ENCODE measurements at regions not wholly inside any gene's neighbourhood (a gene's known extent, or its start where the extent isn't known, plus 50 kb on each side); places are given as distances from the start of the nearest gene placed in this dataset.

DNA sequence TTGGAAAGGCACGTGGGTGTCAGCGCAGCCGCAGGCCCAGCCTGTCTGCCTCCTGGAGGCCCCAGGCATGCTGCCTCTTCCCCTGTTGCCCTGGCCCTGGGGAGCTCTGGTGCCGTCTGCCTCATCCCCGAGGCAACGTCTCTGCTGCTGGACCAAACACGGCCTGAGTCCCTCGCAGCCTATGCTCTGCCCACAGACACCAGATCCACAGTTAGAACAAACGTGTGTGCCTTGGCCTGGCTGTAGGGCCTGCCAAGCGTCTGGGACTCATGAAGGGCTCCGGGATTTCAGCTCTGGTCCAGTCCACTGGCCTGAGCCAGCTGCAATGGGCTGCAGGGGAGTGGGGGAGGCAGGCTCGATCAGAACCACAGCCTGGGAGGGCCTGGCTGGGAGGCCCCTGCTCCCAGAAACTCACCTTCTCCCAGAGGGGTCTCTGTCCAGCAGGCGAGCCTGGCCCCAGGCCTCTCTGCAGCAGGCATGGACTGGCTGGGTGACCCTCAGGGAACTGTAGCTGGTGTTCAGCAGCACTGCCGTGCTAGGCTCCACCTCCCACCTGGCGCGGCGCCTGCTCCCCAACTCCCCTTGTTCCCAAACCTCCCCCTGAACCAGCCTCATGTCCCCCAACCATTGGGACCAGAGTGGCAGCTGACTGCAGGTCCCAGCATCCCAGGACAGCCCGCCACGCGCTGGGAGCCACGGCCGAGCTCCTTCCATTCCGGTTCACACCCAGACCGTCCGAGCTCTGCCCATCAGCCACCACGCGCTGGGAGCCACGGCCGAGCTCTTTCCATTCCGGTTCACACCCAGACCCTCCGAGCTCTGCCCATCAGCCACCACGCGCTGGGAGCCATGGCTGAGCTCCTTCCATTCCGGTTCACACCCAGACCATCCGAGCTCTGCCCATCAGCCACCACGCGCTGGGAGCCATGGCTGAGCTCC lies 197.0 kb downstream of the DLL1 start:
- no peak for DNase-seq

DNA sequence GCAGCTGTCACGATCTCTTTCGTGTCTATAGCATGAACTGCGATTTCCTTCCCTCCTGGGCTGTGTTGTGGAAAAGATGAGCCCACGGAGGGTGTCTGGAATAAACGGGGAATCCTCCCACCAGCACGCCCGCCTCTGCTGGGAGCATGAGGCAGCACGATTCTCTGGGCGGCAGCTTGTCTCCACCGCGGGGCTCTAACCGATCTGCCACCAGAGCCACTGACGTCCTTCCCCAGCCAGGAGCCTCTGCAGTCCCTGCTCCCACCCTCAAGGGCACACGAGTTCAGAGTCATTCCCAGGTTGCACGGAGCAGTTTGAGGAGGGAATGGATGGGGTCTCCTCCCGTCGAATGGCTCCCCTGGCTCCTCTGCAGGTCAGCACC lies 197.6 kb downstream of the DLL1 start:
- no peak for DNase-seq

DNA sequence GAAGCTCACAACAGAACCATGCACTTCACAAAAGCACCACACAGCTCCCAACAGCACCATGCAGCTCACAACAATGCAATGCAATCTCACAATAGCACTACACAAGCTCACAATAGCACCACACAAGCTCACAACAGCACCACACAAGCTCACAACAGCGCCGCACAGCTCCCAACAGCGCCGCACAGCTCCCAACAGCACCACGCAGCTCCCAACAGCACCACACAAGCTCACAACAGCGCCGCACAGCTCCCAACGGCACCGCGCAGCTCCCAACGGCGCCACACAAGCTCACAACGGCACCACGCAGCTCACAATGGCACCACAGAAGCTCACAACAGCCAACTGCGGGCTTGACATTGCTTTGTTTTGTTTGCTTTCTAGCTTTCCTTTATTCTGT lies 198.1 kb downstream of the DLL1 start:
- no peak for DNase-seq

DNA sequence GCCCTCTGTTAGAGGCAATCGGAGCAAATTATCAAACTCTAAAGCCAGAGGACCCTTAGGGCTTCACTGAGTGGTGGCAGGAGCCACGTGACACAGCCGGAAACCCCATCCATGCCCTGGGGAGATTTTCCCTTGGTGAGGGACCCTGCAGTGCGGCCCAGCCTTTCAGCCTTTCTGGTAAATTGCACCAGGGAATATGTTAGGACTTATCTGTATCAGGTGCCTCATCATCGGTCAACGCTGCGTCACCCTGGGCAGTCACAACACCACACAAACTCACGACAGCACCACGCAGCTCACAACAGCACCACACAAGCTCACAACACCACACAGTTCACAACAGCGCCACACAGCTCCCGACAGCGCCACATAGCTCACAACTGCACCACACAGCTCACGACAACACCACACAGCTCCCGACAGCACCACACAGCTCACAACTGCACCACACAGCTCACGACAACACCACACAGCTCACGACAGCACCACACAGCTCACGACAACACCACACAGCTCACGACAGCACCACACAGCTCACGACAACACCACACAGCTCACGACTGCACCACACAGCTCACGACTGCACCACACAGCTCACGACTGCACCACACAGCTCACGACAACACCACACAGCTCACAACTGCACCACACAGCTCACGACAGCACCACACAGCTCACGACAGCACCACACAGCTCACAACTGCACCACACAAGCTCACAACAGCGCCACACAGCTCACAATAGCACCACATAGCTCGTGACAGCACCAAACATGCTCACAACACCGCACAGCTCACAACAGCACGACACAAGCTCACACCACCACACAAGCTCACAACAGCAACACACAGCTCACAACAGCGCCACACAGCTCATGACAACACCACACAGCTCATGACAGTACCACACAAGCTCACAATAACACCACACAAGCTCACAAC lies 199.0 kb downstream of the DLL1 start:
- DNase-seq = no peak

DNA sequence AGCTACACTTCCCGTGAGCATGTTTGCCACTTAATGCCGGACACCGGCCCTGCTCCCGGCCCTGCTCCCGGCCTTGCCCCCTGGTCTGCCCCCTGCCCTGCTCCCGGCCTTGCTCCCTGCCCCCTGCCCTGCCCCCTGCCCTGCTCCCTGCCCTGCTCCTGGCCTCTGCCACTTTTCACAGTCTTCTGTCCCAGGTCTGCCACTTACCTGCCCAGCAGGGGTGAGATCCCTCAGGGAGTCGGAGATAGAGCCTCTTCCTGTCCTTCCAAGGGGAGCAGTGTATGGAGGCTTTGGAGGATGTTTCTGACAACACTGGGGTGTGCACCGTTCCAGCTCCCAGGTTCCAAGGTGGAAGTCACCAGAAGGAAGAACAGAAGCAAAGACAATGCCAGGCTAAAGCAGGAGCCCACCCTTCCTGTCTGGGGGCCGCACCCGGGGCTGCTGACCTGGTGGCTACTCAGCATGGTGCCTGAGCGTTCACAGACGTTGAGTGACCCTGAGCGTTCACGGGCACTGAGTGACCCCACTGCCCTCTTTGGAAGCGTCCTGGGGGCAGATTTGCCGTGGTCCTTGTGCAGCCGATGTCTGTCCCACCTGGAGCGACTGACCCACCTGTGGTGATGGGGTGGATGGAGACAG lies 199.8 kb downstream of the DLL1 start:
- DNase-seq = no peak

DNA sequence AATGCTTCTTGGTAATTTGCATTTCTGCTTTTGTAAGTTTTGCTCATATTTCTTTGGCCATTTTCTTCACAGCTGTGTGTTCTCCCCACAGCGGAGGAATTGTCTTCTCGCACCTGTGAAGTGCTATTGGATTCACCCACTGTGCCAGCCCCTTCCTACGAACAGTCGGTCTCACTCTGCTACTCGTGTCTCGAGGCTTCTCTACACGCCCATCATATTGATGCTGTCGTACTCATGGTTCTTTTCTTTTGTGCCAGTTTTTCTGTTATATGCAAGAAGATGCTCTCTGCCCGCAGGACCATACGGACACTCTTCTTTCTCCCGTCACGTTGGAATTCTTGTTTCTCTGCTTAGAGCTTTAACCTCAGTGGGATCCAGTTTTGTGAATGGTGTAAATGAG lies 200.3 kb downstream of the DLL1 start:
- no peak for DNase-seq

DNA sequence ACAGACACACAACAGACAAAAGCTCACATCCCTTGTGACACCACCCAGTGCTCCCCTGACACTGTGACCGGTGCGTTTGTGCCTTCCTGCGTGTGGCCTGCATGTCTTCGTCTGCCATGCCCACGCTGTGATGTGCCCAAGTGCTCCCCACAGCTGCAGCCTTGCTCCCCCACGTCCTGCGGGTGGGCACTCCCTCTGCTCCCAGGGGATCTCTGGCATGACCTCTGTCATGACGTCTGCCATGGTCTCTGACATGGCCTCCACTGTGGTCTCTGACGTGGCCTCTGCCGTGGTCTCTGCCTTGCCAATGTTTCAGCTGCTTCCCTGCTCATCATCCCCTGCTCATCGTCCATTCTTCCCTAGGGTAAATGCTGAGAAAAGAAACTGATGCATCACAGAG lies 200.9 kb downstream of the DLL1 start:
- no peak for DNase-seq

DNA sequence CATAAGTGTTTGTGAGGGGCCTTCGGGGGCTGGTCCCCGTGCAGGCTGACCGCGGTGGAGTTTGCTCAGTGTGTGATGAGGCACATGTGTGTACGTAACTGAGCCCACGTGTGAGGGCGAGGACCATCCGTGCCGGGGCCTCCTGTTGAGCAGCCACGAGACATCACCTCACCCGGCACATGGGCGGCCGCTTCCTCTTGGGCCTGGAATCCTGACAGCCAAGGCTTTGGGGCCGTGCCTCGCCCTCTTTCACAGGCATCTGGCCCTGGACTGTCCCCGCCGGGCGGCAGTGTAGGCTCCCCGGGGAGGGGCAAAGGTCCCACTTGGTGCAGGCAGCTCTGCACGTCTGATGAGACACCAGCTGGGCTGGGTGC lies 202.3 kb downstream of the DLL1 start:
- DNase-seq = peak in 1 of 6 experiments; percentile 34

DNA sequence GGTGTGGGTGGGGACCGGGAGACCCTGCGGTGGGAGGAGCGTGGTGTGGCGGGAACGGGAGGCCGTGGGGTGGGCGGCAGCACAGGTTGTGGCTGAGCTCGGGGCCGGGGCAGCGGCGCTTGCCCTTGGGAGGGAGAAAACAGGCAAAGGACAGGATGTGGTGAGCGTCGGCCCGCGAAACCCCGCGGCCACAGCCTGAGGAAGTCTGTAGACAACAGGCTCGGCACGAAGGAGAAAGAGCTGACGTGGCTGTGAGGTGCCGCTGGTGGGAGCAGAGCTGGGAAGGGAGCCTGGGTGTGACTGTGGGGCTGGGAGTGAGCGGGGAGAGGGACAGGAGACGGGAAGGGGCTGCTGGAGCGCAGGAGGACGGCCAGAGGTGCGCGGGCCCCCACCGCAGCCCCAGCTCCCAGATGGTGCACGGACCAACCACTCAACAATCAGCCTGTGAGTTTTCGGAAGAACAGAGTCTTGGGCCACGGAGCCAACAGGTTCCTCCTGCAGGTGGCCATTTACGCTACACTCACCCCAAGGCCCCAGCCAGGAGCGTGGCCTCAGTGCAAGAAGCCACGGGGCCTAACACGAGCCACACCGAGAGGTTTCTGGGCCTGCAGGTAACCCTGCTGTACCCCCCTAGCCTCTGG lies 202.8 kb downstream of the DLL1 start:
- peak in 5 of 6 experiments; percentile 25 to 56 (median 34) for DNase-seq

DNA sequence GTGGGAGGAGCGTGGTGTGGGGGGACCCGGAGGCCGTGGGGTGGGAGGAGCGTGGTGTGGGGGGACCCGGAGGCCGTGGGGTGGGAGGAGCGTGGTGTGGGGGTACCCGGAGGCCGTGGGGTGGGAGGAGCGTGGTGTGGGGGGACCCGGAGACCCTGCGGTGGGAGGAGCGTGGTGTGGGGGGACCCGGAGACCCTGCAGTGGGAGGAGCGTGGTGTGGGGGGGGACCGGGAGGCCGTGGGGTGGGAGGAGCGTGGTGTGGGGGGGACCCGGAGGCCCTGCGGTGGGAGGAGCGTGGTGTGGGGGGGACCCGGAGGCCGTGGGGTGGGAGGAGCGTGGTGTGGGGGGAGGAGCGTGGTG lies 203.5 kb downstream of the DLL1 start:
- peak in 5 of 6 experiments; percentile 6 to 60 (median 46) for DNase-seq

DNA sequence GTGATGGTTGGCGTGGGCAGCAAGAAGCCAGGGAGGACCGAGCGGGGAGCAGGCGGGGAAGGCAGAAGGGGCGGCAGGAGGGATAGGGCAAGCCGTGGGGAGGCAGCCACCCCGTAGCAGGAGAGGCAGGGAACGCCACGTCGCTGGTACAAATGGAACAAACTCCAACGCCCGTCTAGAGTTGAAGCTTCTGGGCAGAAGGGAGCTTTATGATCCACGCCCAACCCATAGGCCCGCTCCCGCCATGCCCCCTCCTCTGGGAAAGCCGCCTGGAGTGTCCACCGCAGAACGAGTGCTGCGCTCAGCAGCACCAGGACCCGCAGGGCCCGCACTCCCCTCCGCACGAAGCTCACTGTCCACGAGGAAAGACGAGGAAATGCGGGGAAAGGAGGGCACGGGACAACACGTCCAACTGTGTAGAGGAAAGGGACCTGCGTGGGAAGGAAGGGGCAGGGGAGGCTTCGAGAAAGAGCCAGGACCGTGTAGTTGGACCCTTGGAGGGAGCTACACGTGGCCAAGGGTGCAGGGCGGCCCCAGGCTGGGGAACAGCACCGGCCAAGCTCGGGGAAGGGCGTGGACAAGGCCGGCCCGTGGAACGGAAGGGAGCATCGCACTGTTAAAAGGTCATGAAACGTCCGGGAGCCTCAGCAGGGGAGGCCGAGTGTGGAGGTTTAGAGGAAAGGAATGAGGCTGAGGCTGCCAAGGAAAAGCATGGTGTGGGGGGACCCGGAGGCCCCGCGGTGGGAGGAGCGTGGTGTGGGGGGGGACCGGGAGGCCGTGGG lies 204.0 kb downstream of the DLL1 start:
- peak in 1 of 6 experiments; percentile 11 for DNase-seq

DNA sequence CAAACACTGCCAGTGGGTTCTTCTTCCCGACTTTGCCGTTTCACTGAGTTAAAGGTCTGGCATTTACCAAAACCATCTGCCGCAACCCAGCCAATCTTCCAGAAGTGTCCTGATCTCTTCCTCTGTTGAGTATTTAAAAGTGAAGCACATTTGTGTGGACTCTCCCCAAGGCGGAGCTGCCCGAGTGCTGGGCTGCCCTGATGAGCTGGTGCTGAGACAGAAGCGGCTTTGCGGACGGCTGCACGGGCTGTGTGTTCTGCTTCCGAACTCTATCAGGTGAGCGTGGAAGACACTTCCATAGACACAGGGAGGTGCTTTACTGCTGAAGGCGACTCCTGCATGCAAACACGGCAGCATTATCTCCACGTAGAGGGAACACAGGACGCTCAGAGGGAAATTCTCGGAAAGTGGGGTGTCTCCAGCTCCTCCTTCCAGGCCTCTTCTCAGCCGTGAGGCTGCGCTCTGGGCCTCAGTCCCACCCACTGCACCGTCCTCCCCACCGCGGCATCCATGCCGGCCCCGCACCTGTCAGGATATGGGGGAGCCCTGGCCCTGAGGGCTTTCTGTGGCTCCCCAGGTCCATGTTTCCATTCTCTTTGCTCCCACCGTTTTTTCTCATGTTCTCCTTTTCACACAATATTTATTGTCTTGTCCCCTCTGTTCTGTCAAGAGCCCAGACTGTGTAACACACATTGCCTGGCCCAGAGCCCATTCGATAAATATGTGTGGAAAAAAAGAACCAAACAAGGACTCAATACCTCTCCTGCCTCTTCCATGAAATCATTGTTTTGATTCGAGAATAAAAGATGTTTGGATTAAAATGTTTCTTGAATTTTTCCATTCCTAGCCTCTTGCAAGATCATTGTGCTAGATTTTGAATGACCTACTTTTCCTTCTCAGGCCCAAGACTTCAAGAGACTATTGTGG lies 205.1 kb downstream of the DLL1 start:
- no peak for DNase-seq

DNA sequence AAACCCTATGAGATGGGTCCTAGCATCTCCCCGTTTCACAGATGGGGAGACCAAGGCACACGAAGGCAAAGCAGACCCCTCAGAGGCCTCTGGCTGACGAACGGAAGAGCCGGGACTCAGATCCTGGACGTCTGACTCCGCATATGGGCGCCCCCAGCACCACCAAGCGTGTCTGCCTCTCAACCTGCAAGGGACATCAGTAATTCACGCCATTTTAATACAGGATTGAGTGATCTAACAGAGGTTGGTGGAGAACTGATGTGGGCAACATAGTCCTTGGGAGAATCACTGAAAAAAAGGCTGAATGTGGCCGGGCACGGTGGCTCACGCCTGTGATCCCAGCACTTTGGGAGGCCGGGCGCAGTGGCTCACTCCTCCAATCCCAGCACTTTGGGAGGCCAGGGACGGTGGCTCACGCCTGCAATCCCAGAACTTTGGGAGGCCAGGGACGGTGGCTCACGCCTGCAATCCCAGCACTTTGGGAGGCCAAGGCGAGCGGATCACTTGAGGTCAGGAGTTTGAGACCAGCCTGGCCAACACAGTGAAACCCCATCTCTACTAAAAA lies 206.6 kb downstream of the DLL1 start:
- no peak for DNase-seq

DNA sequence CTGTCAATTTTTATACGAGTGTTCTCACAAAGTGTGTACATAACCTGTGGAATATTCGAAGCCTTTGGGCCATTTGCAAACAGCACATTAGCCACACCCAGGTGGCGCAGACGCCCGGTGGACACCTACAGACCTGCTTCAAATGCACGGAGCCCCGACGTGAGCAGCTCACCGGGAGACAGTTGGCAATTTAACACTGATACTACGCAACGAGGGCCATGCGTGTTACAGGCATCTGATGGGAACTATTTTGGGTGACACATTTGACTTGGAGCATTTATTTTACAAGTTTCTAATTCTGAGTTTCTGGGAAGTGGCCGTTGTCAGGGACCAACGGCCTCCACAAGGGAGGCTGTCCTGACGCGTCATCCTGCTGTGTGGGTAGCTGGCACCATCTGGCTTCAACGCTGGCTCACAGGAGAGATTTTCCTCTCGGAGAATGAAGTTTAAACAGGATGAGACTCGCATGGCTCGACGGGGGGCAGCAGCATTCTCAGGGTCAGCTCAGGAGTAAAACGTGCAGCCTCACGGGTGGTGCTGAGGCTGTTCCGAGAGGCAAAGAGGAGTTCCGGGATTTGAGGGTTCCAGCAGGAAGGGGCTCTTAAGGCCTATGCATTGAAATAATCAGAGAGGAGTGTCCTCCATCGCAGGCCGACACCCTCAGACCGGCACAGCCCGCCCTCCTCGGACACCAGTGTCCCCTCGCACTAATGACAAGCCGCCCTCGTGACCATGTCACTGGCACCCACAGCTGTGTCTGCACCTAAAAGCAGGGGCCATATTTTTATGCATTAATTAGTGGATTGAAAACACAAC lies 207.4 kb downstream of the DLL1 start:
- no peak for DNase-seq

DNA sequence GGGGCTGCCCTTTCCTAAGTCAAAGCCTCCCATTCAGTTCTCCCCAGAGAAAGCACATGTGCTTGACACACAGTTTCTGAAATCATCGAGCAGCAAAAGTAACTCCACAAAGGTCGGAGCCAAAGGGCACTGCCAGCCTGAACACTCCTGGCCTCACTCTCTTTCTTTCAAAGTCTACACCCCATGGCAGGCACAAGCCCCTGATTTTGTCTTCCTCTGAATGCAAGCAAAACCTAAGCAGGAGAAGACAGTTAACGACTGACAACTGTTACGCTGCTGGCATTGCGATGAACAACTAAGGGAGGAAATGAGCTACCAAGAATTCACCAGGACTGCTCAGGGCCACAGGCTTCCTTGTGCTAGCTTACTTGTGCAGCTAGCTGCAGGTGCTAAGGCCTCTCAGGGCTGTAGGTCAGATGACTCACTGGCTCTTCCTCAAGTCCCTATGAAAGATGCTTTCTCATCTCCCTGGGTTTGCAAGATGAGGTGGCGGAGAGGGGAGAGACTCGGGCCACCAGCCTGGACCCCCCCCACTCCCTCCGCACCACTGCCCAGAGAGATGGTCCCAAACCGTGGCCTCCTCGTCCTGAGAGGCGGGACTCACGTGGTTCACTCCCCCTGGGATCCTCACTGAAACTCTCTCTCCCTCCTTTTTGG lies 208.2 kb downstream of the DLL1 start:
- no peak for DNase-seq

DNA sequence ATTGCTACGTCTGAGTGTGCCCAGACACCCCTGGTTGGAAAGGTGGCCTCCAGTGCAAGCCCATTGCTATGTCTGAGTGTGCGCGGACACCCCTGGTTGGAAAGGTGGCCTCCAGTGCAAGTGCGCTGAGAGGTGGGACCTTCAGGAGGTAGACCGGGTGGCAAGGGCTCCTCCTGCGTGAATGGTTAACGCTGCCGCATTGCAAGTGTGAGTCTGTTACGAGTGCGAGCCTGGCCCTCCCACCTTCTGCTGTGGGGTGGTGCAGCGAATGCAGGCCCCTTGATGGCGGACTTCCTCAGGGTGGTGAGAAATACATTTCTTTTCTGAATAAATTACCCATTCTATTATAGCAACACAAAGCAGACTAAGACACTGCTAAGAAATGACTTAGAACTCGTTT lies 208.8 kb downstream of the DLL1 start:
- DNase-seq = no peak

DNA sequence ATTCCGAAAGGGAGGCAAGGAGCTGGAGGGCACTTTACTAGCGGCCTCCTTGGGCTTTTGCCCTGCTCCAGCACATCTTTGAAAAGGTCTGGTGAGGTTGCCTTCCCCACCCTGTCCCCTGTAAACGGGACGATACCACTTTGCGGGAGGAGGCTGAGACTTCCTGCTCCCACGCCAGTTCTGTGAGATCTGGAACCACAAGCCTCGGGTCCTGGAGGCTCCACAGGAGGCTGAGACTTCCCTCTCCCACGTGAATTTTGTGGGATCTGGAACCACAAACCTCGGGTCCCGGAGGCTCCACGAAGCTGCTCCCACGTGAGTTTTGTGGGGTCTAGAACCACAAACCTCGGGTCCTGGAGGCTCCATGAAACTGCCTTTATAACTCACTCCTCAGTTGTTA lies 209.3 kb downstream of the DLL1 start:
- DNase-seq = no peak

DNA sequence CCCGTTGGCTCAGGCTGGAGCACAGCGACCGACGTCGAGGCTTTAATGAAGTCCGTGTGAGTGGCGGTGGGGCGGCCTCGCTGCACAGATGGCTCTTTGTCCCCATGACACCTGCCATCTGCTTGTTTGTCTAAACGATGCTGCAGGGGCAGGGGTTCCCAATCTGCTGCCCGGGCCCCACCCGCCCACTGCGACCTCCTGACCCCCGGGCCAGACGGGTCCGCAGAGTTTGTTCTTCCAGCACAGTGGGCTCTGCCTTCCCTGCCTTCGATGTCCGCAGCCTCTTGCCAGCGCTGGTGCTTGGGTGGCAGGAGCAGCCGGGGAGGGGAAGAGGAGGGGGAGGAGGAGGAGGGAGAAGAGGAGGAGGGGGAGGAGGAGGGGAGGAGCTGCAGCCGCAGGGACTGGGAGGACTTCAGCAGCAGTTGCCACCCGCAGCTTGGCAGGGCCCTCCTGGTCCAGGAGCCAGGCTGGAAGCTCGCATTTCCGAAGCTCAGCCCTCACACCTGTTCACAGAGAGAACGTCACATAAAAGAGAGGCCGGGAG lies 210.0 kb downstream of the DLL1 start:
- DNase-seq = no peak

Data from stimulated activated naive CD4-positive, alpha-beta T cell (primary cell).